Stimulated activated CD4-positive, alpha-beta T cell treated with anti-CD3 and anti-CD28 coated beads, Interleukin-15, amount 100 ng/mL, for 24 hours (primary cell): ENCODE measurements at regions not wholly inside any gene's neighbourhood (a gene's known extent, or its start where the extent isn't known, plus 50 kb on each side); places are given as distances from the start of the nearest gene placed in this dataset.

ENCODE experiments used
- DNase-seq: peaks from one replicate; pipeline ENCODE4 v3.0.0-alpha.2; 2020

DNA sequence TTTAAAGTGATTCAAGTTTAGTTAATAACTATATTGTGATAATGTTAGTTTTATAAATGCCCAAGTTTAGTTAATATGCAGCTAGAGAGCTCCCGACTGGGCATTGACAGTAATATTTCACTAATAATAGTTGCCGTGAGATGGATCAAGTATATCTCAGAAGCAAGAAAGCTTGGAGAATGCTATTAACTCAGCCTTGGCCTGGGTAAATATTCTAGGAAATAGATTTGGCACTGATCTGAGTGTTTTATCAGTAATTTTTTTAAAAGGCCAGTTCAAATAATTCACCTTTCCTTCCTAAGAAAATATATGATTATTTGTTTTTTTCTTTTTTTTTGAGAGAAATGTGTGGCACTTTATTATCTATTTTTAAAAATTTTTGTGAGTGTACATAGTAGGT, 305.3 kb downstream of the CSNK1G3 start:
- DNase-seq: no peak

DNA sequence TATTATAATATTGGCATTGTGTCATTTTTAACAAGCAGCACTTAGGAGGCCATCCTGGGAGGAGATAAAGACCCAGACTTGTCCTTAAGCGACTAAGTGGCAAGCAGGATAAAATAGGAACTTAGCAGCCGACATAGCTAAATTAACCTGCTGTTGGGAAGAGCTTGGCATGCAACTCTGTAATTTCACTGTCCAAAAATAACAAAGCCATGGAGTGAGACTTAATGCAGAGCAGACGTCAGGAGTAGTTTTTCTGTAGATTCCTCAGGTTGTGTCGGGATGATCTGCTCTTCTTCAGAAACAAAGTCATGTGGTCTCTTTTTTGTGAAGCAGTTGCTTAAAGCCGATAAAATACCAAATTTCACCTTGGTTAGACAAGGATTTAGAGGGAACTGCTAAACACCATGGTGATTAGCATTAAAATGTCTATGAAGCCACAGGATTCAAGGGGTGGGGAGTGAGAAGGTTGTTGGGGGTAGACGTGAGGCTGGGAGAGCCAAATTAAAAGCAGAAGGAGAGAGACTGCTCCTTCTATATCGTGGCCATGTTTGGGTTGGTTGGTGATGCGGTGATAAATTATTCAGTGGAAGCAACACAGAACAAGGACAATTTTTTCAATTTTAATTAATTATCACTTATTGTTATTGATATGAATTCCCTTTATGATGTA, 303.0 kb downstream of the CSNK1G3 start:
- no peak for DNase-seq

GRCh38 chr5:123813937-123814624, 302.1 kb downstream of the CSNK1G3 start:
- no peak for DNase-seq

- DNase-seq: no peak
Measured at GRCh38 chr5:123813264-123813663, 301.3 kb downstream of the CSNK1G3 start.

DNA sequence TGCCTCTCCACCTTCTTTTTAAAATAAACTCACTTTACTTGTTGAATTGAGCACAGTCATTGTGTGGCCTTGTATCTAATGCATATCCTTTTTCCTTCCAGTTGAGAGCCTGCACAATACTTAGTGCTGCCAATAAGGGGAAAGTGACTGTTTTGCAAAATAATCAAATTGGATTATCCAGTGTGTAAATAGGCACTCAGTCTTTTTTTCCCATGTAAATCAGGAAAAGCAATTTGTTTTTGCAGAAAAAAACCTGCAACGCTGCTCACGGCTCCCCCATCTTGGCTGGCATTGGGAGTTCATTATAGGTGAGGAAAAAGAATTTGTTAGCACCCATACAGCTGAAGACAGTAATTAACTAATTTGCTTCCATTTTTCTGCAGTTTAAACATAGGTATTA, 299.9 kb downstream of the CSNK1G3 start:
- DNase-seq: no peak

DNA sequence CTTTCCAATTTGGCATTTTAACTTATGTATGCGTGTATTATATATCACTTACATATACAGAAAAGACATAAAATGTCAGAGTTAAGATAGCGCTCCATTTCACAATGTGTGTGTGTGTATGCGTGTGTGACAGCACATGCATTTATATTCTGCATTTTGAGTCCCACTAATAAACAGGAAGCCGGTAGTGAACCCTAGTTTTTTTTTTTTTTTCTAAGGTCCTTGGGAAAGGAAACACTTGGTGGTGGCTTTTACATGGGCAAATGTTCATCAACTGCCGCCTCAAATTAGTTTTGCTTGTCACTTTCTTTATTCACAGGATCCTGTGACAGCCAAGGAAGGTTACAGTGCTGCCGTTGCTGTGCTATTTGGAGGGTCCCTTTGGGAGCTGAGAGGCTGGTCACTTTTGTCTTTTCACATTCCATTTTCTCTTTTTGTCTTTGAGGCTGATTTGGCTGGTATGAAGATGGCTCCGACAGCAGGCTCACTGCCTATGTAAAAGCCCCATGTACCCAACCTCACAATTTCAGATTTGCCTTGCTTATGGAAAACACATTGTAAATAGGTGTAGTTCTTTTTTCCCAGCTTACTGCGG, 298.9 kb downstream of the CSNK1G3 start:
- no peak for DNase-seq

DNA sequence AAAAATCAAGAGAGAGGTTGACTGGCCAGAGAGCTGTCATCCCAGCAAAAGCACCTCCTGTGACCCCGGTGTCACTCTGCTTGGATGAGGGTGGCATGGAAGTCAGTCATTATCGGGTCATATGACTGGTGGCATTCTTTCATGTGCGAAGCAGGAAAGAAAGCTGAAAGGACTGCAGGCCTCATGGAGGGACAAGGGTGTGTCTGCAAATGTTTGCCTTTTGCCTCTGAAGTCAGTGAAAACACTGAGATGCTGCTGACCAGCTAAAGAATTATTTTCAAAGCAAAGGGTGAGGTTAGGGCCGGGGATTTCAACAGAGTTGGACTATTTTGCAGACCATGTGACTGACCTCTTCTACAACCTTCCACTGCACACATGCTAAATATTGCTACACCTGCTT, 298.3 kb downstream of the CSNK1G3 start:
- DNase-seq: no peak

DNA sequence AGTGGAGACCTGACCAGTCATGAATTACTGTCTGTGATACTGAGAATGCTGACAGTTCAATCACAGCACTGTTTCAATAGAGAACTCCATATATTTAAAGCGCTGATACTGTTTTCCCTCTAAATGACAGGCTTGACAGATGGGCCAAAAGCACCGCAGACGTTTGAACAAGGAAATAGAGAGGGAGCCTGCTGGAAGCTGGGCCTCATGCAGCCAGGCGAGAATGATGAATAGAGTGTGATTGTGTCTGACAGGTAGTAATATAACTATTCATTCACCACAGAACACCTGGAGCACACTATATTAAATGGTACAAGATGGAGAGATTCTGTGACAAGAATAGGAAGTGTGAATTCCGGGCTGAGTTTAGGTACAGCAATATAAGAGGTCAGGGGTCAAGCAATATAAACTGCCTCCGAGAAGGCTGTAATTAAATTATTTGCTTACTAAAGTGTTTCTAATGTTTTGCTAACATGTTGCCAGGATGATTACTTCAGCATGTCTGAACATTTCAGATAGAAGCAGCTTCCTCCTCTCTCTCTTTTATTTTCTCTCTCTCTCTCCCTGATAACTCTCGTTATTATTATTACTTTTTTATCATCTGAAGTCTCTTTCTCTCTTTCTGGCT, 297.7 kb downstream of the CSNK1G3 start:
- DNase-seq: no peak

GRCh38 chr5:123808461-123809380, 296.7 kb downstream of the CSNK1G3 start:
- DNase-seq: no peak

GRCh38 chr5:123807177-123807945, 295.4 kb downstream of the CSNK1G3 start:
- DNase-seq: no peak

GRCh38 chr5:123806644-123807043, 294.7 kb downstream of the CSNK1G3 start:
- no peak for DNase-seq

DNA sequence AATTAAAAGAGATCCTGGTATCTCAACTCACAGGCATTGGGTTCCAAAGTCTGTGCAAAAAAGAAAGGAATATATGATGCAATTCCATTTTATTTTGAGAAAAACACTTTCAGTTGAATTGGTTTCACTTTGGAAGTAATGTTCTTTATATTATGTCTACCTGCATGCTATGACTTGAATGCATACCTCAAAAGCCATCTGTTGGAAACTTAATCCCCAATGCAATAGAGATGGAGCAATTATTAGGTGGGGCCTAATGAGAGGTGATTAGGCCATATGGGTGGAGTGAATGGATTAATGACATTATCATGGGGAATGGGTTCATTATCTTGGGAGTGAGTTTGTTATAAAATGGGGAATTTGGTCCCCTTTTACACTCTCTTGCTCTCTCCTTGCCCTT, 293.3 kb downstream of the CSNK1G3 start:
- DNase-seq: no peak

- DNase-seq: no peak
Measured at GRCh38 chr5:123803359-123803758, 291.4 kb downstream of the CSNK1G3 start.

- no peak for DNase-seq
Measured at GRCh38 chr5:123802298-123802951, 290.4 kb downstream of the CSNK1G3 start.

DNA sequence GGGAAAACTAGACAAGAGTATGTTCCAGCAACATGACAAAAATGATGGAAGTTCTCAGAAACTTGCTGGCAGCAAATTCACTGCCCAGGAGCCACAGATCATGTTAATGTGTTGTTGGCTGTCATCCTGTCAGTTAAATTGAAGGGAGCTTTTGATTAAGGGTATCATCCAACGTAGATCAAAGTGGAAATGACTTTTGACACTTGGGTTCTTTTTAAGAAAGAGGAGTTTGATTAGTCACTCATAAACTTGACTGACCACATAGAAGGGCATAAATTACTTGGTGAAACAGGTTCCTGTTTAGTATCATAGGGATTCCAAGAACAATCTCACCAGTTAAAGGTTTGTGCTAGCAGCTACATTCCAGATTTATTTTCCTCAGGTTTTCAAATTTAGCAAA, 288.7 kb downstream of the CSNK1G3 start:
- no peak for DNase-seq

GRCh38 chr5:123795688-123796087, 283.7 kb downstream of the CSNK1G3 start:
- DNase-seq: no peak

DNA sequence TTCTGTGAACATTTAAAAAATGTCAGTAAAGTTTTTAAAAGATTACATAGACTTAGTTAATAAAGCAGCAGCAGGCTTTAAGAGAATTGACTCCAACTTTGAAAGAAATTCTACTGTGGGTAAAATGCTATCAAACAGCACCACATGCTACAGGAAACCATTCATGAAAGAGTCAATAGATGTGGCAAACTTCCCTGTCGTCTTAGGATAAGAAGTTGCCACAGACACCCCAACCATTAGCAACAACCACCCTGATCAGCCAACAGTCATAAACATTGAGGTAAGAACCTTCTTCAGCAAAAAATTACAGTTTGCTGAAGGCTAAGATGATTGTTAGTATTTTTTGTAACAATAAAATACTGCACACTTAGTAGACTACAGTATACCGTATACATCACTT, 278.2 kb downstream of the CSNK1G3 start:
- no peak for DNase-seq

DNA sequence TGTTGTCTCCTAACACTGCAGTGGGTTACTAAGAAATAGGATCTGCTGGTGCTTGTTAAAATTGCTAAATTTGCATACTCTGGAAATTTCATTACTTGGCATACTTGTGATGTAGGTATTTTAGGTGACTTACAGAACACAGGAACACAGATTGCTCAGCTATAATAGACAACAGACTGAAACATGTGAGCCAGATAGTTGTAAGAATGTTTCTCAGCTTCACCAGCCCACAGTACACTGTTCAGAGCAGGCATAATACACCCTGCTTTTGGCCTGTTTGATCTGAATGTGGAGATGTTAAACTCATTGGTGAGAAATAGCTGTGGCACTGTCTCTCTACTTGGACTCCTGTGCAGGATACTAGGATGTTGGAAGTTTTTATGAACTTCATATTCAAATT, 275.7 kb downstream of the CSNK1G3 start:
- DNase-seq: no peak

GRCh38 chr5:123787136-123787535, 275.2 kb downstream of the CSNK1G3 start:
- DNase-seq: no peak

- DNase-seq: no peak
Measured at GRCh38 chr5:123786411-123786810, 274.4 kb downstream of the CSNK1G3 start.
